GM19455 (cell line): ENCODE measurements at regions not wholly inside any gene's neighbourhood (a gene's known extent, or its start where the extent isn't known, plus 50 kb on each side); places are given as distances from the start of the nearest gene placed in this dataset.

ENCODE experiments used
- ATAC-seq: cut with Tn5 transposase; IDR thresholded peaks from one replicate; pipeline ENCODE4 v1.9.1; 2021; ENCODE audit not compliant: unreplicated experiment

GRCh38 chr3:2036076-2036475 lies 62.6 kb upstream of the CNTN4 start:
- ATAC-seq, result no peak

DNA sequence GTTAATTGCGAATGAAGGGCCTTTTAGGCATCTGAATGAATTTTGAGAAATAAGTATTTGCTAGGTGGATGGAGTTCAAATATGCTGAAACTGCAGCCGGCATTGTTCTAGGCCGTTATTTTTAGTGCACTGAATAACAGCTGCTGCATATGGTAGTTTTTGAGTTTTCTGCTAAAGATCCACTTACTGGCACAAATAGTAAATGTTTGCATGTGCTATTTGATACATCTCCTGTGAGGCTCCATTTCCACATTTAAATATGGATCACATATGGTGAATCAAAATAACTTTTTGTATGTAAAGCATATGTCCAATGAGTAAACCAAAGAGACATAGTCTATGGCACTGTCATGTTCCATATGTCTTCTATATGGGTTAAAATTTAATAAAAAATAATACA lies 56.7 kb upstream of the CNTN4 start:
- ATAC-seq, result no peak
